NOMO-1 treated with DMSO at 0.1 percent for 48 hours (cell line): ENCODE measurements at regions not wholly inside any gene's neighbourhood (a gene's known extent, or its start where the extent isn't known, plus 50 kb on each side); places are given as distances from the start of the nearest gene placed in this dataset.
"Not testable (repeated sequence)": the region's sequence is repeated elsewhere in the genome, so short reads cannot be mapped to it uniquely, and the experiment has no call there.

Experiments
- DNase-seq: peaks from one replicate; lab custom pipeline; 2025; ENCODE audit not compliant: unreplicated experiment; lab: John Stamatoyannopoulos, UW

DNA sequence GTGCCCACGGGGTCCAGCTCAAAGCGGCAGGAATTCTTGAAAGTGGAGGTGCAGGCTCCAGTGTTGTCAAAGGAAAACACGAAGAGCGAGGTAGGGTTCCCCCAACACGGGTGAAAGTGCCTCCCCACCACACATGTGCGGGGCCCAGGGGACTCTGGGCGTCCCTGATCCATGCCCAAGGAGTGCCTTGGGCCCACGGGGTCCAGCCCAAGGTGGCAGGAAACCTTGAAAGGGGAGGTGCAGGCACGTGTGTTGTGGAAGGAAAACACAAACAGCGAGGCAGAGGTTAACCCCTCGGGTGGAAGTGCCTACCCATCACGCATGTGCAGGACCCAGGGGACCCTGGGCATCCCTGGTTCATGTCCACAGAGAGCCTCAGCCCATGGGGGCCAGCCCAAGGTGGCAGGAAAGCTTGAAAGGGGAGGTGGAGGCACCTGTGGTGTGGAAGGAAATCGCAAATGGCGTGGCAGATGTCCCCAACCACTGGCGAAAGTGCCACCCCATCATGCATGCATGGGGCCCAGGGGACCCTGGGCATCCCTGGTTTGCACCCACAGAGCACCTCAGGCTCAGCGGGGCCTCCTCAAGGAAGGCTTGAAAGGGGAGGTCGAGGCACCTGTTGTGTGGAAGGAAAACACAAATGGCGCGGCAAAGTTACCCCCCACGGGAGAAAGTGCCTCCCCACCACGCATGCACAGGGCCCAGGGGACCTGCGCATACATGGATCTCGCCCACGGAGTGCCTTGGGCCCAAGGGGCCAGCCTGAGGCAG lies 584.6 kb downstream of the ALG10 start:
- DNase-seq = no peak

DNA sequence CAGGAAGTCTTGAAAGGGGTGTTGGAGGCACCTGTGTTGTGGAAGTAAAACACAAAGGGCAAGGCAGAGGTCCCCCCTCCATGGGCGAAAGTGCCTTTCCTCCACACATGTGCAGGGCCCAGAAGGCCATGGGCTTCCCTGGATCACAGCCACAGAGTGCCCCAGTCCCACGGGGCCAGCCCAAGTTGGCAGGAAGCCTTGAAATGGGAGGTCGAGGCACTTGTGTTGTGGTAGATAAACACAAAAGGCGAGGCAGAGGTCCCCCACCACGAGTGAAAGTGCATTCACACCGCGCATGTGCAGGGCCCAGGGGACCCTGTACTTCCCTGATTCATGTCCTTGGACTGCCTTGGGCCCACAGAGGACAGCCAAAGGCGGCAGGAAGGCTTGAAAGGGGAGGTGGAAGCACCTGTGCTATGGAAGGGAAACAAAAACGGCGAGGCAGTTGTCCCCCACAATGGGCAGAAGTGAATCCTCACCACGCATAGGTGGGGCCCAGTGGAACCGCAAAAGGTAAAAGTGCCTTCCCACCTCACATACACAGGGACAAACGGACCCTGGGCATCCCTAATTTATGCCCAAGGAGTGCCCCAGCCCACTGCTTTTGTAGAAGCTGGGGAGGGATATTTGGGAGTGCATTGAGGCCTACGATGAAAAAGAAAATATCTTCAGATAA lies 585.4 kb downstream of the ALG10 start:
- DNase-seq = no peak

DNA sequence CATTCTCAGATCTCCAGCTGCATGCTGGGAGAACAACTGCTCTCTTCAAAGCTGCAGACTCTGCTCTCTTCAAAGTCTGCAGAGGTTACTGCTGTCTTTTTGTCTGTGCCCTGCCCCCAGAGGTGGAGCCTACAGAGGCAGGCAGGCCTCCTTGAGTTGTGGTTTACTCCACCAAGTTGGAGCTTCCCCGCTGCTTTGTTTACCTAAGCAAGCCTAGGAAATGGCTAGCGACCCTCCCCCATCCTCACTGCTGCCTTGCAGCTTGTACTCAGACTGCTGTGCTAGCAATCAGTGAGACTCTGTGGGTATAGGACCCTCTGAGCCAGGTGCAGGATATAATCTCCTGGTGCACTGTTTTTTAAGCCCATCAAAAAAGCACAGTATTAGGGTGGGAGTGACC lies 591.7 kb downstream of the ALG10 start:
- DNase-seq = not testable (repeated sequence)

DNA sequence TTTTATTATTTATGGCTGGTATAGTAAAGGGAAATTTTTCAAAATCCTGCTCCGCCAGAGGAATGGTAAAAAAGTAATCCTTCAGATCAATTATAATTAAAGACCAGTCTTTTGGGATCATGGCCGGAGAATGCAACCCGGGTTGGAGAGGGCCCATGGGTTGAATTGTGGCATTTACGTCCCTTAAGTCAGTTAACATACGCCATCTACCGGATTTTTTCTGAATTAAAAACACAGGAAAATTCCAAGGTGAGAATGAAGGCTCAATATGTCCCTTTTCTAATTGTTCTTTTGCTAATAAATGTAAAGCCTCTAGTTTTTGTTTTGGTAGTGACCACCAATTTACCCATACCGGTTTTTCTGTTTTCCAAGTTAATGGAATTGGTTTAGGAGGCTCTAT lies 602.8 kb downstream of the ALG10 start:
- DNase-seq = peak; percentile 1

DNA sequence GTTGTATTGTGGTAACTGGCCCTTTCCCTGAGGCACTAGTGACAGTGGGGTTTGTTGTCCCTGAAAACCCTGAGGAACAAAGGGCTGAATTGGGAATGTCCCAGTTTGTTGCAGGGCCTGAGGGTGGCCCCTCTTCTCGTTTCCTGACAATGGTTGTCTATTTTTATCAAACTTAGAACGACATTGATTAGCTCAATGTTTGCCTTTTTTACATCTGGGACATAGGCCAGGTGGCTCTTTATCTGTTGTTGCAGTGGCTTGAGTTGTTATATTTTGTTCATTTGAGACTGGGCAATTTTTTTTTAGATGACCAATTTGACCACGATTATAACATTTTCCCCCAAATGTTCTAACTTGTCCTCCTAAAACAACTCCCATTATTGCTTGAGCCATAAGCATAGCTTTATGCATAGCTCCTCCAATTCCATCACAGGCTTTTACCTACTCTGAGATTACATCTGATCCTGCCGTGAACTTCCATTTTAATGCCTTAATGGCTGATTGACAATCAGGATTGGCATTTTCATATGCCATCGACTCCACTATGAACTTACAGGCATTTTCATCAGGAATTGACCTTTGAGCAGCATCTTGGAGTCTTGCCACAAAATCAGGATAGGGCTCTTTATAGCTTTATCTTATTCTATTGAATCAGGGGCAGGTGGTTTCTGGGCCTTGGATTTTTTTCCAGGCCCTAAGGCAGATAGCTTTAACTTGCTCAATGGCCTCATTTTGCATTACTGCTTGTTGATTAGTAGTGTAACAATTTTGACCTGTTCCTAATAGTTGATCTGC lies 604.3 kb downstream of the ALG10 start:
- no peak for DNase-seq
